ENCODE measurements at regions not wholly inside any gene's neighbourhood (a gene's known extent, or its start where the extent isn't known, plus 50 kb on each side); places are given as distances from the start of the nearest gene placed in this dataset.

GRCh38 chr2:21646345-21646744 is 522.6 kb downstream of the TDRD15 start:
- no peak for DNase-seq

GRCh38 chr2:21650569-21650968 is 526.8 kb downstream of the TDRD15 start:
- no peak for DNase-seq

GRCh38 chr2:21655136-21655535 is 531.4 kb downstream of the TDRD15 start:
- no peak for DNase-seq

GRCh38 chr2:21656330-21657075 is 532.7 kb downstream of the TDRD15 start:
- DNase-seq = no peak

- no peak for DNase-seq
Measured at GRCh38 chr2:21657445-21657844, 533.7 kb downstream of the TDRD15 start.

- DNase-seq = no peak
Measured at GRCh38 chr2:21658269-21658668, 534.5 kb downstream of the TDRD15 start.

- no peak for DNase-seq
Measured at GRCh38 chr2:21658907-21659477, 535.2 kb downstream of the TDRD15 start.

- no peak for DNase-seq
Measured at GRCh38 chr2:21664083-21664482, 540.3 kb downstream of the TDRD15 start.

- DNase-seq = no peak
Measured at GRCh38 chr2:21667638-21668037, 543.9 kb downstream of the TDRD15 start.

- DNase-seq = no peak
Measured at GRCh38 chr2:21668078-21668710, 544.4 kb downstream of the TDRD15 start.

GRCh38 chr2:21676041-21676440 is 552.3 kb downstream of the TDRD15 start:
- DNase-seq = no peak

GRCh38 chr2:21676676-21677075 is 552.9 kb downstream of the TDRD15 start:
- DNase-seq = no peak

- no peak for DNase-seq
Measured at GRCh38 chr2:21683838-21684237, 560.1 kb downstream of the TDRD15 start.

- no peak for DNase-seq
Measured at GRCh38 chr2:21687589-21687988, 563.8 kb downstream of the TDRD15 start.

- no peak for DNase-seq
Measured at GRCh38 chr2:21690005-21690404, 566.2 kb downstream of the TDRD15 start.

GRCh38 chr2:21693081-21693480 is 569.3 kb downstream of the TDRD15 start:
- no peak for DNase-seq

GRCh38 chr2:21694079-21694878 is 570.5 kb downstream of the TDRD15 start:
- DNase-seq = no peak

GRCh38 chr2:21696900-21697299 is 573.1 kb downstream of the TDRD15 start:
- no peak for DNase-seq

GRCh38 chr2:21700644-21701043 is 576.9 kb downstream of the TDRD15 start:
- no peak for DNase-seq

GRCh38 chr2:21710031-21710430 is 586.3 kb downstream of the TDRD15 start:
- no peak for DNase-seq

- no peak for DNase-seq
Measured at GRCh38 chr2:21710496-21710895, 586.7 kb downstream of the TDRD15 start.

- peak; percentile 53 for DNase-seq
Measured at GRCh38 chr2:21715887-21716286, 592.1 kb downstream of the TDRD15 start.

GRCh38 chr2:21727101-21727500 is 603.3 kb downstream of the TDRD15 start:
- no peak for DNase-seq
